Osteocyte (in vitro differentiated cells): ENCODE measurements at regions not wholly inside any gene's neighbourhood (a gene's known extent, or its start where the extent isn't known, plus 50 kb on each side); places are given as distances from the start of the nearest gene placed in this dataset.
"Not testable (repeated sequence)": the region's sequence is repeated elsewhere in the genome, so short reads cannot be mapped to it uniquely, and the experiment has no call there.

Source experiments
- DNase-seq: peaks from one replicate; pipeline ENCODE4 v3.0.0; 2021; ENCODE audit warnings: mixed read lengths; ENCODE audit not compliant: unreplicated experiment; ENCODE audit errors: extremely low spot score
- H3K27ac Mint-ChIP-seq: one replicate; pipeline ENCODE4 v1.8.0; 2021; ENCODE audit warnings: mild to moderate bottlenecking, mixed read lengths; ENCODE audit not compliant: unreplicated experiment
- H3K27me3 Mint-ChIP-seq: one replicate; pipeline ENCODE4 v1.8.0; 2021; ENCODE audit warnings: mixed read lengths; ENCODE audit not compliant: unreplicated experiment
- H3K36me3 Mint-ChIP-seq: one replicate; pipeline ENCODE4 v1.8.0; 2021; ENCODE audit warnings: mixed read lengths; ENCODE audit not compliant: unreplicated experiment
- H3K4me1 Mint-ChIP-seq: one replicate; pipeline ENCODE4 v1.8.0; 2021; ENCODE audit warnings: mixed read lengths; ENCODE audit not compliant: unreplicated experiment
- H3K4me3 Mint-ChIP-seq: one replicate; pipeline ENCODE4 v1.8.0; 2021; ENCODE audit warnings: mild to moderate bottlenecking, moderate library complexity, mixed read lengths; ENCODE audit not compliant: unreplicated experiment
- H3K9me3 Mint-ChIP-seq: one replicate; pipeline ENCODE4 v1.8.0; 2021; ENCODE audit warnings: mixed read lengths; ENCODE audit not compliant: unreplicated experiment
- TF ChIP-seq, protein P1 (sequence below): fragments of 200-600 bp; sonication (generic); IDR thresholded peaks from 2 replicates; pipeline ENCODE4 v1.5.0; 2021; ENCODE audit warnings: antibody characterized with exemption, mild to moderate bottlenecking, moderate library complexity

DNA sequence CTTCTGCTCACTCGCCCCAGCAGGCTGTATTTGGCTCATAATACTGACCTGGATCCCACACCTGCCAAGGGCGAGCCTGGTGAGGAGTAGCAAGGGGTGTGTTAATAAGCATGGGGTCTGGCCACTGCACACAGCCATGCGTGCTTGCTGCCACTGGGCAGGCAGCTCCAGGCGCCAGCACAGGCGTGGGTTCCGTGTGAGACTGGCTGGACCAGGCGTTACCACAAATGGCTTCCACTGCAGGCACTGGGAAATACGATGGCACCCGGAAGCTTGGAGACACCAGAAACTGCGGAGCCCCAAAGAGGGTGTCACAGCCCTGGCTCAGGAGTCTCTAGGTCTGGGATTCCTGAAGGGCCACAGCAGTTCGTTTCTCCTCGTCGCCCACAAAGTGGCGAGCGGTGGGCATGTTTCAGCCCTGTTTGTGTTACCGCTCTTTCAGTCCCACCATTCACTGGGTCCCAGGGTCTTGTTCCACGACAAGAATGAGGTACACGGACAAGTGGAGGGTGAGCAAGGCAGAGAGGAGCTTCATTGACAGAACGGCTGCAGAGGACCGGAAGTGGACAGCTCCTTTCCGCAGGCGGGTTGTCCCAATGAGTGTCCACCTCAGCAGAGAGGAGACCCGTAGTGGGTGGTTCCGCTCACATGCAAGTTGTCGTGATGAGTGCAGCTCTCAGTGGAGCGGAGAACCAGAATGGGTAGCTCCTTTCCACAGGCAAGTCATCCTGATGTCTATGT lies 428.9 kb downstream of the EPHA5 start:
- Mint-ChIP-seq H3K27me3 (peaks cover 6% of the 10 kb centered on the region), H3K27ac (no peak overlapping the region), H3K4me3 (no peak overlapping the region), H3K9me3 (no peaks in the 10 kb centered on the region), H3K4me1 (peaks cover 3% of the 10 kb centered on the region), H3K36me3 (no peaks in the 10 kb centered on the region)
- TF ChIP-seq, protein P1, sequence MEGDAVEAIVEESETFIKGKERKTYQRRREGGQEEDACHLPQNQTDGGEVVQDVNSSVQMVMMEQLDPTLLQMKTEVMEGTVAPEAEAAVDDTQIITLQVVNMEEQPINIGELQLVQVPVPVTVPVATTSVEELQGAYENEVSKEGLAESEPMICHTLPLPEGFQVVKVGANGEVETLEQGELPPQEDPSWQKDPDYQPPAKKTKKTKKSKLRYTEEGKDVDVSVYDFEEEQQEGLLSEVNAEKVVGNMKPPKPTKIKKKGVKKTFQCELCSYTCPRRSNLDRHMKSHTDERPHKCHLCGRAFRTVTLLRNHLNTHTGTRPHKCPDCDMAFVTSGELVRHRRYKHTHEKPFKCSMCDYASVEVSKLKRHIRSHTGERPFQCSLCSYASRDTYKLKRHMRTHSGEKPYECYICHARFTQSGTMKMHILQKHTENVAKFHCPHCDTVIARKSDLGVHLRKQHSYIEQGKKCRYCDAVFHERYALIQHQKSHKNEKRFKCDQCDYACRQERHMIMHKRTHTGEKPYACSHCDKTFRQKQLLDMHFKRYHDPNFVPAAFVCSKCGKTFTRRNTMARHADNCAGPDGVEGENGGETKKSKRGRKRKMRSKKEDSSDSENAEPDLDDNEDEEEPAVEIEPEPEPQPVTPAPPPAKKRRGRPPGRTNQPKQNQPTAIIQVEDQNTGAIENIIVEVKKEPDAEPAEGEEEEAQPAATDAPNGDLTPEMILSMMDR = no peak
- DNase-seq = no peak

DNA sequence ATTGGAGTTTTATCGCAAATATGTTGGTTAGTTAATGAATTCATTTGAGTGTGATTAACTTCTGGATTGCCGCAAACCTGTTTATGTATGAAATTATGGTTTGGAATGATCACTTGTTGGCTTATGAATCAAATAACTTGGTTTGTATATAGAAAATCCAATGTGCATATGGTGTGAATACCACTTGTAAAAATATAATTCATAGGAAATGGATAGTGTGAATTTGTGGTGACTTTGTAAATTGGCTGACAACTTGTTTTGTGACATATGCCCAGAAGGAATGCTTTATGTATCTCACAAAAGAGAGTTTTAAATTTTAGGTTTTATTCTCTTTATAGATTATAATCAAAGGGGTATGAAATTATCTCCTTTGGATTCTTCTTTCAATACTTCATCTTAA lies 436.2 kb downstream of the EPHA5 start:
- no peak for DNase-seq
- Mint-ChIP-seq H3K27me3 (peaks cover 16% of the 10 kb centered on the region), H3K27ac (no peak overlapping the region), H3K4me1 (no peaks in the 10 kb centered on the region), H3K36me3 (no peaks in the 10 kb centered on the region), H3K9me3 (no peaks in the 10 kb centered on the region), H3K4me3 (no peak overlapping the region)
- TF ChIP-seq, protein P1 = no peak

DNA sequence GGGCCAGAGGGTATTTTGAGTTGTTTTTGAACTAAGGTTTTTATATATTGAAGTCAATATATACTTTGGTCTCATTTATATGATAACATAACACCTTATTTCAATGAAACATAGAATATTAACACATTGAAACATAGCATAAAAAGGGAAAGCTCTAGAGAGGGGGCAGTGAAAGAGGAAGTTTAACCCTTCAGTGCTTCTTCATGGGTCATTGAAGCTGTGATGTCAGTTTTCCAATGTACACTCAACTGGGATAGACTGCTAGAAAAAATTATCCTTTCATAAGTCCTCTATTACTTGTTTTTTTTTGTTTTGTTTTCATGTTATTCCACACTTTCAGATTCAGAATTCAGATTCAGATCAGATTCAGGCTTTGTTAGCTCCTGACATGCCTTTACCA lies 442.7 kb downstream of the EPHA5 start:
- H3K4me1 Mint-ChIP-seq = no peaks in the 10 kb centered on the region
- TF ChIP-seq, protein P1 = no peak
- no peaks in the 10 kb centered on the region for H3K9me3 Mint-ChIP-seq
- DNase-seq = no peak
- H3K27me3 Mint-ChIP-seq = peaks cover 36% of the 10 kb centered on the region
- no peak overlapping the region for H3K27ac Mint-ChIP-seq
- H3K4me3 Mint-ChIP-seq = no peak overlapping the region
- H3K36me3 Mint-ChIP-seq = no peaks in the 10 kb centered on the region

DNA sequence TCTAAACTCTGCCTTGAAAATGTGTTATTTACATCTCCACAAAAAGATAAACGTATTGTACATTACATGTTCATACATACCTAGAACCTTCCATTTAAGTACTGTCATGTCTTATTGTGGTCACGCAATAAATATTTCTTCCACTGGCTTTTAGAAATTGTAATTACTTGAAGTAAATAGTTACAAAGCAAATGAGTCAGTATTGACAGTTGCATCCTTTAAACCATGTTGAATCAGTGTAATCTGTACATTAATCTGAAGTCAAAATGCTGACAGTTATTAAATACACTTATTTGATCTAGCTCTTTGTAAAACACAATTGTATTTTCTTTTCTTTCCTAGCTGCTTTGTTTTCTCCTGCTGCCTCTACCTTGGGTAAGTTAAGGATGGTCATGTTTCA lies 446.7 kb downstream of the EPHA5 start:
- H3K4me1 Mint-ChIP-seq = no peaks in the 10 kb centered on the region

DNA sequence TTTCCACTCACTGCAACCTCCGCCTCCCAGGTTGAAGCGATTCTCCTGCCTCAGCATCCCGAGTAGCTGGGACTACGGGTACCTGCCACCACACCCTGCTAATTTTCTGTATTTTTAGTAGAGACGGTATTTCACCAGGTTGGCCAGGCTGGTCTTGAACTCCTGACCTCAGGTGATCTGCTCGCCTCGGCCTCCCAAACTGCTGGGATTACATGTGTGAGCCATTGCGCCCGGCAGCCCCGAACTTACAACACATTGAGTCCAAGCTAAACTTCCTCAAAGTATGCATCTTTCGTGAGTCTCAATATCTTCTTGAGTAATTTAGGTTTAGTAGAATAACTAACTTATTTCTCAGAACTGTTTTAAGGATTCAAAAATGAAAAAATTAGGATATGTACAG lies 447.2 kb downstream of the EPHA5 start:
- not testable (repeated sequence) for H3K27ac Mint-ChIP-seq, H3K4me3 Mint-ChIP-seq, H3K4me1 Mint-ChIP-seq, H3K36me3 Mint-ChIP-seq, H3K9me3 Mint-ChIP-seq, DNase-seq
- peaks cover 47% of the 10 kb centered on the region for H3K27me3 Mint-ChIP-seq

More for the DNA sequence above, 446.7 kb downstream of the EPHA5 start:
- TF ChIP-seq, protein P1 = no peak
- Mint-ChIP-seq H3K4me3 (no peak overlapping the region), H3K27me3 (peaks cover 48% of the 10 kb centered on the region), H3K9me3 (no peaks in the 10 kb centered on the region), H3K36me3 (no peaks in the 10 kb centered on the region), H3K27ac (no peak overlapping the region)
- no peak for DNase-seq
